ENCODE measurements at regions not wholly inside any gene's neighbourhood (a gene's known extent, or its start where the extent isn't known, plus 50 kb on each side); places are given as distances from the start of the nearest gene placed in this dataset.

- BruUV-seq (replicated peaks), result no TSS peak
- ChIA-PET POLR2A (no interaction called here), CTCF (ENCODE audit: low intra/inter-chr PET ratio, low total read pairs) (no interaction called here)
- H2AFZ ChIP-seq (ENCODE audit: low read length), result no peak overlapping the region
- H3K79me2 ChIP-seq (ENCODE audit: insufficient read depth, low read length), result no peaks in the 10 kb centered on the region
- no peaks in the 10 kb centered on the region for H3K27me3 ChIP-seq (ENCODE audit: control insufficient read depth in 1 of 2, insufficient read depth in 2 of 2, low read length in 2 of 2)
- no peak overlapping the region for H3K9ac ChIP-seq (ENCODE audit: insufficient read depth, low read depth, low read length)
- H3K36me3 ChIP-seq (replicated peaks in 1 of 2; ENCODE audit: control insufficient read depth in 1 of 2, insufficient read depth in 2 of 2, low read length in 2 of 2), result no peaks in the 10 kb centered on the region
- in situ Hi-C loops (cut with HindIII; ENCODE audit: extremely low pct_ligation_motif_present, low pct_unique_long_range_greater_than_20kb), result no loop called here
- no peak for DNase-seq (ENCODE audit: low spot score)
- H3K4me1 ChIP-seq (ENCODE audit: insufficient read depth, low read length), result no peaks in the 10 kb centered on the region
- 8% methylated on average over 2 of the region's 2 CpGs for WGBS (ENCODE audit: low lambda C conversion rate)
- no peak overlapping the region for H3K4me3 ChIP-seq (replicated peaks in 1 of 3; ENCODE audit: insufficient read depth in 1 of 3, low read depth in 2 of 3, low read length in 3 of 3)
- ATAC-seq, result no peak
- intact Hi-C loops (cut with micrococcal nuclease; ENCODE audit: unreplicated experiment), result no loop called here
- FAIRE-seq, result no peak
- H3K27ac ChIP-seq (ENCODE audit: extremely low read length, insufficient read depth, low read length), result no peak overlapping the region
- H4K20me1 ChIP-seq (ENCODE audit: insufficient read depth, low read length), result no peaks in the 10 kb centered on the region
- no peaks in the 10 kb centered on the region for H3K9me3 ChIP-seq (ENCODE audit: low read length)
- TF ChIP-seq ZNF557 (CRISPR knock-in tag; IDR thresholded peaks at IDR 0.05) (no peak), PITX1 (CRISPR knock-in tag; IDR thresholded peaks at IDR 0.05) (no peak), MAFG (CRISPR knock-in tag; IDR thresholded peaks at IDR 0.05) (no peak), ZNF138 (CRISPR knock-in tag; IDR thresholded peaks at IDR 0.05; ENCODE audit: low read depth) (no peak), THAP8 (CRISPR knock-in tag; IDR thresholded peaks at IDR 0.05; ENCODE audit: borderline replicate concordance) (no peak), DNMT1 (CRISPR knock-in tag; IDR thresholded peaks at IDR 0.05) (no peak), TIGD3 (CRISPR knock-in tag; IDR thresholded peaks at IDR 0.05; ENCODE audit: borderline replicate concordance) (no peak), ZNF333 (CRISPR knock-in tag; IDR thresholded peaks at IDR 0.05; ENCODE audit: borderline replicate concordance) (no peak), FOSL1 (CRISPR knock-in tag; IDR thresholded peaks at IDR 0.05; ENCODE audit: borderline replicate concordance) (no peak), KDM5B (CRISPR knock-in tag; IDR thresholded peaks at IDR 0.05; ENCODE audit: borderline replicate concordance) (no peak), DNMT3B (CRISPR knock-in tag; conservative IDR thresholded peaks at IDR 0.05) (no peak), ZFP1 (CRISPR knock-in tag; IDR thresholded peaks at IDR 0.05) (no peak), SRSF9 (IDR thresholded peaks at IDR 0.05; ENCODE audit: borderline replicate concordance, insufficient read depth, low read depth, low read length, poor library complexity, severe bottlenecking) (no peak), FOXA1 (IDR thresholded peaks at IDR 0.05) (no peak), FOXA1 (CRISPR knock-in tag; IDR thresholded peaks at IDR 0.05) (no peak), ZNF264 (CRISPR knock-in tag; IDR thresholded peaks at IDR 0.05) (no peak), ZNF383 (CRISPR knock-in tag; IDR thresholded peaks at IDR 0.05; ENCODE audit: borderline replicate concordance) (no peak), ZFP62 (CRISPR knock-in tag; IDR thresholded peaks at IDR 0.05) (no peak), HNF1B (CRISPR knock-in tag; IDR thresholded peaks at IDR 0.05) (no peak)
- H3K4me2 ChIP-seq (ENCODE audit: low read depth, low read length), result no peak overlapping the region
Measured at GRCh38 chr11:15816260-15816871, 540.0 kb downstream of the SOX6 start.
